ENCODE measurements at regions not wholly inside any gene's neighbourhood (a gene's known extent, or its start where the extent isn't known, plus 50 kb on each side); places are given as distances from the start of the nearest gene placed in this dataset.
"Not testable (repeated sequence)": the region's sequence is repeated elsewhere in the genome, so short reads cannot be mapped to it uniquely, and the experiment has no call there.

GRCh38 chr9:11686733-11687132 lies 1006.5 kb upstream of the TYRP1 start:
- no peak for ATAC-seq

GRCh38 chr9:11697126-11697525 lies 996.1 kb upstream of the TYRP1 start:
- Histone ChIP-seq H3K36me3 (no peaks in the 10 kb centered on the region), H3K4me1 (no peaks in the 10 kb centered on the region), H3K27ac (no peak overlapping the region), H3K4me3 (no peak overlapping the region), H3K9me3 (peaks cover 0 to 4% of the 10 kb centered on the region in 2 donors), H3K27me3 (no peaks in the 10 kb centered on the region)
- TF ChIP-seq, protein P1, sequence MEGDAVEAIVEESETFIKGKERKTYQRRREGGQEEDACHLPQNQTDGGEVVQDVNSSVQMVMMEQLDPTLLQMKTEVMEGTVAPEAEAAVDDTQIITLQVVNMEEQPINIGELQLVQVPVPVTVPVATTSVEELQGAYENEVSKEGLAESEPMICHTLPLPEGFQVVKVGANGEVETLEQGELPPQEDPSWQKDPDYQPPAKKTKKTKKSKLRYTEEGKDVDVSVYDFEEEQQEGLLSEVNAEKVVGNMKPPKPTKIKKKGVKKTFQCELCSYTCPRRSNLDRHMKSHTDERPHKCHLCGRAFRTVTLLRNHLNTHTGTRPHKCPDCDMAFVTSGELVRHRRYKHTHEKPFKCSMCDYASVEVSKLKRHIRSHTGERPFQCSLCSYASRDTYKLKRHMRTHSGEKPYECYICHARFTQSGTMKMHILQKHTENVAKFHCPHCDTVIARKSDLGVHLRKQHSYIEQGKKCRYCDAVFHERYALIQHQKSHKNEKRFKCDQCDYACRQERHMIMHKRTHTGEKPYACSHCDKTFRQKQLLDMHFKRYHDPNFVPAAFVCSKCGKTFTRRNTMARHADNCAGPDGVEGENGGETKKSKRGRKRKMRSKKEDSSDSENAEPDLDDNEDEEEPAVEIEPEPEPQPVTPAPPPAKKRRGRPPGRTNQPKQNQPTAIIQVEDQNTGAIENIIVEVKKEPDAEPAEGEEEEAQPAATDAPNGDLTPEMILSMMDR (IDR thresholded peaks at IDR 0.05) = no peak
- ATAC-seq = no peak
- intact Hi-C loops (cut with DNase I) = no loop called here
- no peak for DNase-seq

More at GRCh38 chr9:11686733-11687132, 1006.5 kb upstream of the TYRP1 start:
- no peaks in the 10 kb centered on the region for H3K4me1 ChIP-seq
- no peak for DNase-seq
- intact Hi-C loops (cut with DNase I) = no loop called here
- no peaks in the 10 kb centered on the region for H3K36me3 ChIP-seq
- TF ChIP-seq, protein P1 (IDR thresholded peaks at IDR 0.05) = no peak
- no peak overlapping the region for H3K27ac ChIP-seq
- H3K4me3 ChIP-seq = no peak overlapping the region
- no peaks in the 10 kb centered on the region for H3K27me3 ChIP-seq
- no peaks in the 10 kb centered on the region for H3K9me3 ChIP-seq

GRCh38 chr9:11701706-11702105 lies 991.5 kb upstream of the TYRP1 start:
- Histone ChIP-seq H3K27me3 (no peaks in the 10 kb centered on the region), H3K36me3 (no peaks in the 10 kb centered on the region)
- intact Hi-C loops (cut with DNase I) = no loop called here

GRCh38 chr9:11702548-11702947 lies 990.6 kb upstream of the TYRP1 start:
- ATAC-seq (no peak), DNase-seq (no peak)
- H3K36me3 ChIP-seq = no peaks in the 10 kb centered on the region
- TF ChIP-seq, protein P1 (IDR thresholded peaks at IDR 0.05) = no peak
- no peaks in the 10 kb centered on the region for H3K4me1 ChIP-seq
- no peak overlapping the region for H3K27ac ChIP-seq
- no peaks in the 10 kb centered on the region for H3K27me3 ChIP-seq
- H3K9me3 ChIP-seq = peaks cover 0 to 4% of the 10 kb centered on the region in 2 donors
- intact Hi-C loops (cut with DNase I) = no loop called here
- no peak overlapping the region for H3K4me3 ChIP-seq

More at GRCh38 chr9:11701706-11702105, 991.5 kb upstream of the TYRP1 start:
- peaks cover 0 to 4% of the 10 kb centered on the region in 2 donors for H3K9me3 ChIP-seq
- ATAC-seq (no peak), DNase-seq (no peak)
- H3K27ac ChIP-seq = no peak overlapping the region
- H3K4me3 ChIP-seq = no peak overlapping the region
- no peaks in the 10 kb centered on the region for H3K4me1 ChIP-seq
- TF ChIP-seq, protein P1 (IDR thresholded peaks at IDR 0.05) = no peak

GRCh38 chr9:11704198-11704597 lies 989.0 kb upstream of the TYRP1 start:
- ATAC-seq; H3K9me3 ChIP-seq; DNase-seq; H3K4me1 ChIP-seq; H3K36me3 ChIP-seq; intact Hi-C loops (cut with DNase I); H3K27ac ChIP-seq; H3K27me3 ChIP-seq; H3K4me3 ChIP-seq: not testable (repeated sequence)

GRCh38 chr9:11708899-11709298 lies 984.3 kb upstream of the TYRP1 start:
- intact Hi-C loops (cut with DNase I) = no loop called here
- no peak for DNase-seq

More at GRCh38 chr9:11708899-11709298, 984.3 kb upstream of the TYRP1 start:
- no peaks in the 10 kb centered on the region for H3K27me3 ChIP-seq
- H3K36me3 ChIP-seq = no peaks in the 10 kb centered on the region
- H3K27ac ChIP-seq = no peak overlapping the region
- no peaks in the 10 kb centered on the region for H3K4me1 ChIP-seq
- peaks cover 0 to 4% of the 10 kb centered on the region in 2 donors for H3K9me3 ChIP-seq
- TF ChIP-seq, protein P1 (IDR thresholded peaks at IDR 0.05) = no peak
- ATAC-seq = no peak
- no peak overlapping the region for H3K4me3 ChIP-seq

Data from left lung (tissue), 4 donors.